ENCODE measurements at regions not wholly inside any gene's neighbourhood (a gene's known extent, or its start where the extent isn't known, plus 50 kb on each side); places are given as distances from the start of the nearest gene placed in this dataset.

DNA sequence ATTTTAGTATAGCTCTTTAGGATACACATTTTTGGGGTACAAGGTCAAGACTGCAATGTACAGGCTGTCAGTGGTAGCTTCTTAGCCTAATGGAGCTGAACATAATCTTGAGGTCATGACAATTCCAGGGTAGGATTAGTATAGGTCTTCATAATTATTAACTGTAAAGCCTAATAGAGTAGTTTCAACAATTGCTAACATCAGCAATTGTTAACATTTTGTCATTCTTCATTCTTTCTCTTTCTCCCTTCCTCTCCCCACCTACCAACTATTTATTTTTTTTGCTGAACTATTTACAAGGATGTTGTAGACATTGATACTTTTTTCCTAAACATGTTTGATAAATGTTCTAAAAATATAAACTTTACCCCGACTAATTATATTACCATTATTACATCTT is 461.3 kb upstream of the DCC start:
- TF ChIP-seq, protein P1, sequence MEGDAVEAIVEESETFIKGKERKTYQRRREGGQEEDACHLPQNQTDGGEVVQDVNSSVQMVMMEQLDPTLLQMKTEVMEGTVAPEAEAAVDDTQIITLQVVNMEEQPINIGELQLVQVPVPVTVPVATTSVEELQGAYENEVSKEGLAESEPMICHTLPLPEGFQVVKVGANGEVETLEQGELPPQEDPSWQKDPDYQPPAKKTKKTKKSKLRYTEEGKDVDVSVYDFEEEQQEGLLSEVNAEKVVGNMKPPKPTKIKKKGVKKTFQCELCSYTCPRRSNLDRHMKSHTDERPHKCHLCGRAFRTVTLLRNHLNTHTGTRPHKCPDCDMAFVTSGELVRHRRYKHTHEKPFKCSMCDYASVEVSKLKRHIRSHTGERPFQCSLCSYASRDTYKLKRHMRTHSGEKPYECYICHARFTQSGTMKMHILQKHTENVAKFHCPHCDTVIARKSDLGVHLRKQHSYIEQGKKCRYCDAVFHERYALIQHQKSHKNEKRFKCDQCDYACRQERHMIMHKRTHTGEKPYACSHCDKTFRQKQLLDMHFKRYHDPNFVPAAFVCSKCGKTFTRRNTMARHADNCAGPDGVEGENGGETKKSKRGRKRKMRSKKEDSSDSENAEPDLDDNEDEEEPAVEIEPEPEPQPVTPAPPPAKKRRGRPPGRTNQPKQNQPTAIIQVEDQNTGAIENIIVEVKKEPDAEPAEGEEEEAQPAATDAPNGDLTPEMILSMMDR (IDR thresholded peaks at IDR 0.05) = no peak
- DNase-seq = no peak
- H3K4me1 Mint-ChIP-seq (ENCODE audit: low read depth) = no peaks in the 10 kb centered on the region
- no peaks in the 10 kb centered on the region for H3K36me3 Mint-ChIP-seq (ENCODE audit: low read depth)
- no peak overlapping the region for H3K27ac Mint-ChIP-seq
- peaks cover 37% of the 10 kb centered on the region for H3K9me3 Mint-ChIP-seq
- H3K27me3 Mint-ChIP-seq (ENCODE audit: insufficient read depth) = no peaks in the 10 kb centered on the region
- no peak overlapping the region for H3K4me3 Mint-ChIP-seq

DNA sequence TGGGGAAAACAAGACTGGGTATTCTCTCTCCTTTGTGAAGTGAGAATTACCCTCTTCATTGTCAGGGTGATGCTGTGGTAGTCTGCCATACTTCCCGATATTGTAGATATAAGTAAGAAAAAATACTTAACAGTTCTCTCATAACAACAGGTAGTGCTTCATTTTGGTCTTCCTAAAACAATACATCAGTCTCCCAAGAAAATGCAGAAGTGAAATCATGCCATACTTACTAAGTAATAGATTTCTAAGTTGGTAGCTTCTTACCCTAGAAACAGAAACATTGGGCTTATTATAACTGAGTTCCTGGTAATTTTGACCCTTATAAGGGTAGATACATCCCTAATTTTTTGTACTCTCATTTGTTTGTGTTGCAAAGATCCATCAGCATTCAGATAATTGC is 460.7 kb upstream of the DCC start:
- Mint-ChIP-seq H3K27ac (no peak overlapping the region), H3K36me3 (ENCODE audit: low read depth) (no peaks in the 10 kb centered on the region), H3K9me3 (peaks cover 38% of the 10 kb centered on the region), H3K27me3 (ENCODE audit: insufficient read depth) (no peaks in the 10 kb centered on the region), H3K4me3 (no peak overlapping the region), H3K4me1 (ENCODE audit: low read depth) (no peaks in the 10 kb centered on the region)
- TF ChIP-seq, protein P1 (IDR thresholded peaks at IDR 0.05) = no peak
- no peak for DNase-seq

GRCh38 chr18:51881394-51881793 is 458.6 kb upstream of the DCC start:
- no peaks in the 10 kb centered on the region for H3K4me1 Mint-ChIP-seq (ENCODE audit: low read depth)
- peaks cover 22% of the 10 kb centered on the region for H3K9me3 Mint-ChIP-seq
- no peaks in the 10 kb centered on the region for H3K27me3 Mint-ChIP-seq (ENCODE audit: insufficient read depth)
- TF ChIP-seq, protein P1 (IDR thresholded peaks at IDR 0.05) = no peak
- H3K4me3 Mint-ChIP-seq = no peak overlapping the region
- DNase-seq = no peak
- H3K27ac Mint-ChIP-seq = no peak overlapping the region
- no peaks in the 10 kb centered on the region for H3K36me3 Mint-ChIP-seq (ENCODE audit: low read depth)

DNA sequence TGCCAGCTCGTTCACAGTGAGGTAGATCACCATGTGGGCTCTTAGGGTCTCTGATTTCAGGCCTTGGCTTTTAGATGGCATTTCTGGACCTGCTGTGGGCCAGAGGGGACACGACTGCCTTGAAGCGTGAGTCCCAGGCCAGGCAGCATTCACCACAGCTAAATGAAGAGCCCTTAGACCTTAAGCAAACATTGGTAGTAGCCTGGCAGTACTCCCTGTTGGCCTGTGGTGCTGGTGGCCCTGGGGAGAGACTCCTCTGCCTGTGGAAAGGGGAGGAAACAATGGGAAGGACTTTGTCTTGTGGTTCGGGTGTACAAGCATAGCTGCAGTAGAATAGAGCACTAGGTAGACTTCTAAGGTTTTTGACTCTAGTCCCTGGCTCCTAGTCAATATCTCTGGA is 456.0 kb upstream of the DCC start:
- TF ChIP-seq, protein P1 (IDR thresholded peaks at IDR 0.05) = no peak
- H3K27me3 Mint-ChIP-seq (ENCODE audit: insufficient read depth) = no peaks in the 10 kb centered on the region
- DNase-seq = no peak
- H3K36me3 Mint-ChIP-seq (ENCODE audit: low read depth) = no peaks in the 10 kb centered on the region
- H3K27ac Mint-ChIP-seq = no peak overlapping the region
- no peaks in the 10 kb centered on the region for H3K4me1 Mint-ChIP-seq (ENCODE audit: low read depth)
- no peak overlapping the region for H3K4me3 Mint-ChIP-seq
- H3K9me3 Mint-ChIP-seq = peaks cover 26% of the 10 kb centered on the region

- Mint-ChIP-seq H3K4me3 (no peak overlapping the region), H3K9me3 (peaks cover 52% of the 10 kb centered on the region), H3K36me3 (ENCODE audit: low read depth) (no peaks in the 10 kb centered on the region), H3K27me3 (ENCODE audit: insufficient read depth) (peaks cover 2% of the 10 kb centered on the region; the same call in 1 of the 2 replicates), H3K4me1 (ENCODE audit: low read depth) (no peaks in the 10 kb centered on the region; the same call in 1 of the 2 replicates), H3K27ac (no peak overlapping the region)
- TF ChIP-seq, protein P1 (IDR thresholded peaks at IDR 0.05) = no peak
- no peak for DNase-seq
Observed at GRCh38 chr18:51890762-51891161, 449.2 kb upstream of the DCC start.

DNA sequence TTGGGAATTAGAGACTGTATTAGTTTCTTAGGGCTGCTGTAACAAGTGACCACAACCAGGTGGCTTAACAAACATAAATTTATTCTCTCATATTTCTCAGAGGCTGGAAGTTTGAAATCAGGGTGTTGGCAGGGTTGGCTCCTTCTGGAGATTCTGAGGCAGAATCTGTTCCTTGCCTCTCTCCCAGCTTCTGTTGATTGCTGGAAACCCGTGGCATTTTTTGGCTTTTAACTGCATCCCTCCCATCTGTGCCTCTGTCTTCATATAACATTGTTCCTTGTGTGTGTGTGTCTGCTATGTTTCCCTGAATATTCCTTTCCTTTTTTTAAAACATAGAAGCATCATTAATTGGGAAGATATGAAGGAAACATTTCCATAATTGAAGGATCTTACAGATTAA is 448.1 kb upstream of the DCC start:
- TF ChIP-seq, protein P1 (IDR thresholded peaks at IDR 0.05) = no peak
- Mint-ChIP-seq H3K36me3 (ENCODE audit: low read depth) (no peaks in the 10 kb centered on the region), H3K27ac (no peak overlapping the region), H3K4me1 (ENCODE audit: low read depth) (no peaks in the 10 kb centered on the region; the same call in 1 of the 2 replicates), H3K4me3 (no peak overlapping the region), H3K27me3 (ENCODE audit: insufficient read depth) (peaks cover 2% of the 10 kb centered on the region; the same call in 1 of the 2 replicates), H3K9me3 (peaks cover 52% of the 10 kb centered on the region)
- no peak for DNase-seq

All from HFFc6 (cell line).